GM23338 (cell line): ENCODE measurements at regions not wholly inside any gene's neighbourhood (a gene's known extent, or its start where the extent isn't known, plus 50 kb on each side); places are given as distances from the start of the nearest gene placed in this dataset.
"Not testable (repeated sequence)": the region's sequence is repeated elsewhere in the genome, so short reads cannot be mapped to it uniquely, and the experiment has no call there.

ENCODE experiments used
- CTCF ChIP-seq, 2 experiments: fragments of 200-600 bp in 1 of 2; sonication (generic) in 1 of 2; conservative IDR thresholded peaks; 2 replicates each; pipeline versions ENCODE4 v1.5.1 to v1.6.1; 2016 to 2017; ENCODE audit warnings: antibody characterized with exemption in 2 of 2, low read depth in 2 of 2, mild to moderate bottlenecking in 2 of 2, moderate library complexity in 1 of 2
- EZH2 ChIP-seq: fragments of 200-600 bp; sonication (generic); IDR thresholded peaks from one replicate; pipeline ENCODE4 v1.8.0; 2017; ENCODE audit warnings: antibody characterized with exemption, mild to moderate bottlenecking, low read depth; ENCODE audit not compliant: unreplicated experiment
- EZH2phosphoT487 ChIP-seq: fragments of 200-600 bp; sonication (generic); IDR thresholded peaks from one replicate; pipeline ENCODE4 v1.8.1; 2018; ENCODE audit warnings: antibody characterized with exemption; ENCODE audit not compliant: unreplicated experiment
- JUNB ChIP-seq: IDR thresholded peaks from one replicate; pipeline ENCODE4 v1.6.1; 2016; ENCODE audit warnings: antibody characterized with exemption; ENCODE audit not compliant: unreplicated experiment
- POLR2AphosphoS5 ChIP-seq: IDR thresholded peaks from 2 replicates; pipeline ENCODE4 v1.6.1; 2016; ENCODE audit warnings: antibody characterized with exemption, low read depth
- REST ChIP-seq: IDR thresholded peaks from one replicate; pipeline ENCODE4 v1.6.1; 2018; ENCODE audit warnings: antibody characterized with exemption; ENCODE audit not compliant: unreplicated experiment
- STAT1 ChIP-seq: IDR thresholded peaks from one replicate; pipeline ENCODE4 v1.6.1; 2016; ENCODE audit warnings: antibody characterized with exemption; ENCODE audit not compliant: unreplicated experiment
- ZNF114 ChIP-seq: fragments of 250-450 bp; sonication (Bioruptor Pico); IDR thresholded peaks from 2 replicates; pipeline ENCODE4 v1.5.0; 2020; ENCODE audit warnings: mild to moderate bottlenecking, moderate library complexity
- TF ChIP-seq, protein P1 (sequence below): IDR thresholded peaks from 2 replicates; pipeline ENCODE4 v1.6.1; 2016; ENCODE audit warnings: antibody characterized with exemption

GRCh38 chr2:132271794-132272193 is 110.0 kb upstream of the ANKRD30BL start:
- not testable (repeated sequence) for TF ChIP-seq EZH2phosphoT487; CTCF (conservative IDR thresholded peaks at IDR 0.05; ENCODE audit: low read depth in 2 of 2); REST; JUNB; POLR2AphosphoS5; ZNF114 (CRISPR knock-in tag); EZH2; STAT1
- TF ChIP-seq, protein P1, sequence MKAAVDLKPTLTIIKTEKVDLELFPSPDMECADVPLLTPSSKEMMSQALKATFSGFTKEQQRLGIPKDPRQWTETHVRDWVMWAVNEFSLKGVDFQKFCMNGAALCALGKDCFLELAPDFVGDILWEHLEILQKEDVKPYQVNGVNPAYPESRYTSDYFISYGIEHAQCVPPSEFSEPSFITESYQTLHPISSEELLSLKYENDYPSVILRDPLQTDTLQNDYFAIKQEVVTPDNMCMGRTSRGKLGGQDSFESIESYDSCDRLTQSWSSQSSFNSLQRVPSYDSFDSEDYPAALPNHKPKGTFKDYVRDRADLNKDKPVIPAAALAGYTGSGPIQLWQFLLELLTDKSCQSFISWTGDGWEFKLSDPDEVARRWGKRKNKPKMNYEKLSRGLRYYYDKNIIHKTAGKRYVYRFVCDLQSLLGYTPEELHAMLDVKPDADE, result not testable (repeated sequence)
